HG02973 (cell line): ENCODE measurements at regions not wholly inside any gene's neighbourhood (a gene's known extent, or its start where the extent isn't known, plus 50 kb on each side); places are given as distances from the start of the nearest gene placed in this dataset.
"Not testable (repeated sequence)": the region's sequence is repeated elsewhere in the genome, so short reads cannot be mapped to it uniquely, and the experiment has no call there.

Source experiments
- ATAC-seq: cut with Tn5 transposase; IDR thresholded peaks from one replicate; pipeline ENCODE4 v1.9.1; 2021; ENCODE audit warnings: moderate library complexity; ENCODE audit not compliant: unreplicated experiment

GRCh38 chr13:59269476-59269875, 894.3 kb downstream of the DIAPH3 start:
- ATAC-seq, result no peak

GRCh38 chr13:59270327-59270726, 893.4 kb downstream of the DIAPH3 start:
- ATAC-seq, result no peak

DNA sequence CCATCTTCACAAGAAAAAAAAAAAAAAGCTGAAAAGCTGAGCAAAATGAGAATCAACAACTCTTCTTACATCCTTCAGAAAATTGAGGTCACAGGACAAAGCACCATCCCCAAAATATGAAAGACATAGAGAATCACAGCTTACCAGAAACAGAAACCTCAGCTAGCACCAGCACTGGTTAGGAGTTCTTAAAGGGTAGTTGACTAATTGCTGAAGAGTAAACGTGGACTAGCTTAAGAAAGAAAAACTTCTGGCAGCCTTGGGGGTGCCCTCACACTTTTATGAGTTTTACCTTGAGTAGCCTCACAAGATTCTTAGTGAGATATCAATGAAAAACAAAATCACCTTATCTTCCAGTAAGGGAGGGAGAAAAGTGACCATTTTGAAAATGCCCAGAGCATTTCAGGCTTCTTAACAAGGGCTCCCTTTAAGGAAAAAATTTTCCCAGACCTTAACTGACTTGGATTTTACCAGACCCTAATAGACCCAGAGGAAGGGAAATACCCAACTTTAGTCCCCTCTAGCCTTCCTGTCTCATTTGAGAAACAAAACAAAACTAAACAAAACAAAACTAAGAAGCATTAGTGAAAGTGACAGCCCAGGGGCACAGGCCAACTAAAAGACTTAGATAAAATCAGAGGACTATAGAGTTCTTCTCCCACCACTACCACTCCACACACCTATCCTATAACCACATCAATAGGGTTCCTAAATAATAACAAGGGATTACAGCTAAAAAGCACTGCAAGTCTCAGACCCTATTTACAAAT, 888.6 kb downstream of the DIAPH3 start:
- peak; percentile 48 for ATAC-seq

DNA sequence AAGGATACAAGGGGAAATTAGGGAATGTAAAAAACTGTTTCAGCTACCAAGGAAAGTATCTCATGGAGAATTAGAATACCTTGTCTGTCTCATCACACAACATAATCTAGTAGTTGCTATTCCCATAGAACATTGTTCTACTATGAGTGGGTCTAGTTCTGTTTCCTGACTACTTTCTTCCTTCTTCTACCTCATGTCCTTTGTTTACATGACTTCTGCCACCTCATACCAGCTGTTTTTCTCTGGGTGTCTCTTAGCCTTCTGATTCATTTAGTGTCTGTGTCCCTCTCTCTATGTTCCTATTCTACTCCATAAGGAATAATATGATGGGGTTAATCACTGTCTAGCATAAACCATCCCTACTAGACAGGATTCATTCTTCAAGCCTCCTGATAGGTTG, 887.3 kb downstream of the DIAPH3 start:
- no peak for ATAC-seq

GRCh38 chr13:59277106-59277505, 886.6 kb downstream of the DIAPH3 start:
- no peak for ATAC-seq

DNA sequence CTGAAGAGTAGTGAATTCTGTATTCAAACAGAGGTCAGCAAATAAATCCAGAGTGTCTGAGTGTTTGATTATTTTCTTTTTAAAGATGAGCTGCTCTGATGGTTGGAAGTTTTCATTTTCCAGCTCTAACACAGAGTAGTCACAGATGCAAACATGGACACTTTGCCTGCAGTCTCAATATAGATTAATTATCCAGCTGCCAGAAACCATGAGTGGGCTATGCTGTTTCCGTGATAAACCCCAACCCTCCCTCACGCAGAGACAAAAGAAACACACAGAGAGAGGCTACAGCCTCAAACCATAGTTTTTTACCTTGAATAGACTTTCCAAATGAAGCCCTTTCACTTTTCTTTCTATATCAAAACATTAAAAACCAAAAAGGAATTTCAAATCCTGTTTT, 884.7 kb downstream of the DIAPH3 start:
- ATAC-seq, result no peak

GRCh38 chr13:59279576-59279975, 884.2 kb downstream of the DIAPH3 start:
- no peak for ATAC-seq

GRCh38 chr13:59280297-59280696, 883.4 kb downstream of the DIAPH3 start:
- no peak for ATAC-seq

- ATAC-seq, result no peak
These were observed 882.3 kb downstream of the DIAPH3 start for GRCh38 chr13:59281453-59281852.

GRCh38 chr13:59292240-59292639, 871.5 kb downstream of the DIAPH3 start:
- ATAC-seq, result not testable (repeated sequence)

DNA sequence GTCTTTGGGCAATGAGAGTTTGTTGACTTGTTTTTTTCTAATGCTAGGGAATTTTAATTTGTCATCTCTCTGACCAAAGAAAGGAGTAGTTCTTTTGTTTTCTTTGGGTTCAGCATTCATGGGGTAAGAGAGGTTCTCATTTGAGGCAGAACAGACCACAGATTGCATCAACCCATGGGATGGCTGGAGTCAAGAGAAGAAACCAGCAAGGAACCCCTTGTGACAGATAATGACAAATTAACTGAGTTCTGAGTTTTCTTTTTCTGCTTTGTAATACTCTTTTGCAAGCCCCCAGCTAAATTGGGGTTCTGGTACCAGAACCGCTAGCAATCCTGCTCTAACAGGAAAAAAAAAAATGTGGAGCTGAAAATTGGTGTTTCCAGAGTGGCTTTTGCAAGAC, 864.1 kb downstream of the DIAPH3 start:
- ATAC-seq, result no peak

- ATAC-seq, result no peak
These were observed 863.2 kb downstream of the DIAPH3 start for GRCh38 chr13:59300355-59301173.

GRCh38 chr13:59301174-59301567, 862.6 kb downstream of the DIAPH3 start:
- ATAC-seq, result no peak

GRCh38 chr13:59303433-59303832, 860.3 kb downstream of the DIAPH3 start:
- no peak for ATAC-seq

DNA sequence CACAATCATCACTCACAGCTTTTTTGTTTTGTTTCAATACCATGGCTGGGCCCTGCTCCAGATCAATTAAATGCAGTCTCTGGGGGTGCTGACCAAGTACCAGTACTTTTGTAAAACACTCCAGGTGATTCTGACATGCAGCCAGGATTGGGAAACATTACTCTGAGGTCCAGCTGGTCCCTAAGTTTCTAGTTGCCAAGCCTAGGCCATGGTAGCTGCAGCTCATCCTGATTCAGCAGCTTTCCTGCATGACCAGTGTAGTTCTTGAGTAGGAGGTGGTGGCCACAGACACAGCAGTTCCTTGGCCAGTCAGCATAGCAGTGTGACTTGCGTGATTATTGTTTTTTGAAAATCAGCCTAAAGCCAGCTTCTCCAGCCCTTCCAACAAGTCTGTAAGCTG, 859.1 kb downstream of the DIAPH3 start:
- no peak for ATAC-seq

DNA sequence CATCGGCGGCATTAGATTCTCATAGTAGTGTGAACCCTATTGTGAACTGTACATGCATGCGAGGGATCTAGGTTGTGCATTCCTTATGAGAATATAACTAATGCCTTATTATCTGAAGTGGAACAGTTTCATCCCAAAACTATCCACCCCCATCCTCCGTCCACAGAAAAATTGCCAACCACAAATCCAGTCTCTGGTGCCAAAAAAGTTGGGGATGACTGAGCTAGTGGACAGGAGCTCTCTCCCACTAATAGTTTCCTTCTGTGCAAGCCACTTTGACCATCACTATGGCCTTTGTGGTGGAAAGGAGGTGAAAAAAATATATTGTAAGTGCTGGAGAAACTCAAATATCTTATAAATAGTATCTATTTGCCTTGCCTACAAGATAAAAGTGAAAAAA, 857.8 kb downstream of the DIAPH3 start:
- ATAC-seq, result no peak

DNA sequence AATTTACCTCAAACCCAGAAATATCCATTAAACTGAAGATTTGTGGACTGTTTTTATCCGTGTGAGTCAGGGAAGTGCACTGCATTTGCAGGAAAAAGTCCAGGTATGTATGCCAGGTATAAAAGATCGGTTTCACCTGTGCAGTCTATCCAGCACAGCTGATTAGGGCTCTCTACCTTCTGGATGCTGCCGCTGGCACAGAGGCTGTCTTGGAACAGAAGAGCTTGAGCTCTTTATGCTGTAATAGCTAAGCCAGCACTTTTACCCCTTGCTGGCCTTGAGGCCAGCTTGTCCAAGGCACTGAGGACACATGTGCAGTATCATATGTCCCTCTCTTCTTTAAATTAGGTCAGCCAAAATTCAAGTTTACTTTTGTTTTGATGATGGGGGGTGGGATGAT, 851.0 kb downstream of the DIAPH3 start:
- no peak for ATAC-seq

GRCh38 chr13:59318320-59318930, 845.3 kb downstream of the DIAPH3 start:
- peak; percentile 73 for ATAC-seq

DNA sequence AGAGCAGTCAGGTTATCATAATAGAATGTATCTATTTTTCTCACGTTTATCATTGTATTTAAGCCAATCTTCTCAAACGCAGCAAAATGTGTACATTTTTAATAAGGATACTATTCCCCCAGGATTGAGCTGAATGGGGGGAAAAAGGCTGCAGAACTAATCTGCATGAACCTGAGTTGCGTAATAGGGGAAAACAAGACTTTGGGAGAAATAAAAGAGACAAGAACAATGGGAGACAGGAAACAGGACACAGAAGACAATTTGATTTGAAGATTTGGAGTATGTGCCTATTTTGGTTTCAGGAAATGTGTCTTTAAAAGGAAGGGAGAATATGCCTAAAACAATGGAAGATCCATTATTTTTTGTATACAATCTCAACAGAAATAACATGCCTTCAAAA, 844.5 kb downstream of the DIAPH3 start:
- ATAC-seq, result no peak

DNA sequence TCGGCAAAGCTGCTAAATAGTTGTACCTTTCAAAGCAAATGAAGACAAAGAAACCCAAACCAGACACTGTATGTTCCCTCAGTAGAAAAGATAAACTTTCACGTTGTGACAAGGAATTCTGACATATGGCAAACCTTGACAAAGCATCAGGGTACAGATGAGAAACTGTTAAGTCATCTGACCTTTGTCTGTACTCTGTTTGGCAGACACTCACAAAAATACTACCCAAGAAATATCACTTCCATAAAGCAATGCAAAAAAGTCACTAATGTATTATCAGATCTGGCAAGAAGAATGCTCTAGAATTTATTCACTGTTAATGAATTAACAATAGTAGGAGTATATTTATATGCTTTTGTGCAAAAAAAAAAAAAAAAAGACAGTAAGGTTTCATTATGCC, 843.7 kb downstream of the DIAPH3 start:
- no peak for ATAC-seq

DNA sequence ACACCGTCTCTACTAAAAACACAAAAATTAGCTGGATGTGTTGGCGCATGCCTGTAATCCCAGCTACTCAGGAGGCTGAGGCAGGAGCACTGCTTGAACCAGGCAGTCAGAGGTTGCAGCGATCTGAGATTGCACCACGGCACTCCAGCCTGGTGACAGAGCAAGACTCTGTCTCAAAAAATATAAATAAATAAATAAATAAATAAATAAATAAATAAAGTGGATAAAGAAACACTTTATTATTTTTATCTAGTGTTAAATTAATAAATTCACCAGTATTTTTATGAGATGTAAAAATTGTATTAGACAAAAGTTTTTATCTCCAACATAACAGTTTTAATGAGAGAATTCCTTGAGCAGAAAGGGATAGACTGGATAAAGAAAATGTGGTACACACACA, 839.3 kb downstream of the DIAPH3 start:
- ATAC-seq, result not testable (repeated sequence)

DNA sequence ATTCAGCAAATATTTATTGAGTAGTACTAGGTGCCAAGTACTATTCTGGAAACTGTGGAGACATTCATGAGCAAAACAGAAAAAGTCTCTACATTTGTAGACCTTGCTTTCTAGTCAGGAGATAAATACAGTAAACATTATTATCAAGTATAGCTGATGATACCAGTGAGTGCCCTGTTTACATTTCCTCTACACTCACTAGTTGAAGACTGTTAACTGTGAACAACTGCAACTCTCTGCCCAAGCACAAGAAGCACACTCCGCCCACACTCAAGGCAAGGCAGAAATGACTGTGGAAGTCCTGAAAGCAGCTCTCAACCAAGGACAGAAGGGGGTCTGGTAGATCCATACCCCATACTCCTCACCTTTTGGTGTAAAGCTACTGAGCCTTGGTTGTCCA, 837.0 kb downstream of the DIAPH3 start:
- ATAC-seq, result no peak
